Inflammatory macrophage treated with lipopolysaccharide for 1 hour (primary cell): ENCODE measurements at regions not wholly inside any gene's neighbourhood (a gene's known extent, or its start where the extent isn't known, plus 50 kb on each side); places are given as distances from the start of the nearest gene placed in this dataset.

ENCODE experiments used
- DNase-seq, 2 donors: peaks; one replicate each; pipeline ENCODE4 v3.0.0-alpha.2; 2020 to 2022

- no peak for DNase-seq
Observed at GRCh38 chr1:87685311-87686135, 356.8 kb downstream of the LMO4 start.

GRCh38 chr1:87686136-87686495, 357.4 kb downstream of the LMO4 start:
- no peak for DNase-seq

- DNase-seq: no peak
Observed at GRCh38 chr1:87686671-87687070, 358.0 kb downstream of the LMO4 start.

- no peak for DNase-seq
Observed at GRCh38 chr1:87688136-87688535, 359.5 kb downstream of the LMO4 start.

GRCh38 chr1:87689487-87689886, 360.8 kb downstream of the LMO4 start:
- no peak for DNase-seq

GRCh38 chr1:87696483-87696882, 367.8 kb downstream of the LMO4 start:
- DNase-seq: no peak

- DNase-seq: no peak
Observed at GRCh38 chr1:87702455-87702854, 373.8 kb downstream of the LMO4 start.

- DNase-seq: no peak
Observed at GRCh38 chr1:87705233-87705632, 376.6 kb downstream of the LMO4 start.

GRCh38 chr1:87706203-87706602, 377.5 kb downstream of the LMO4 start:
- DNase-seq: no peak

- DNase-seq: no peak
Observed at GRCh38 chr1:87706779-87707228, 378.1 kb downstream of the LMO4 start.

GRCh38 chr1:87707411-87707810, 378.7 kb downstream of the LMO4 start:
- no peak for DNase-seq

- no peak for DNase-seq
Observed at GRCh38 chr1:87712261-87713010, 383.8 kb downstream of the LMO4 start.

GRCh38 chr1:87714278-87714677, 385.6 kb downstream of the LMO4 start:
- no peak for DNase-seq

- no peak for DNase-seq
Observed at GRCh38 chr1:87715052-87715451, 386.4 kb downstream of the LMO4 start.

- no peak for DNase-seq
Observed at GRCh38 chr1:87715471-87715870, 386.8 kb downstream of the LMO4 start.

GRCh38 chr1:87717157-87717670, 388.5 kb downstream of the LMO4 start:
- no peak for DNase-seq

GRCh38 chr1:87718241-87718950, 389.7 kb downstream of the LMO4 start:
- no peak for DNase-seq

GRCh38 chr1:87719658-87720057, 391.0 kb downstream of the LMO4 start:
- DNase-seq: no peak

- DNase-seq: no peak
Observed at GRCh38 chr1:87720561-87720960, 391.9 kb downstream of the LMO4 start.

GRCh38 chr1:87723193-87723592, 394.5 kb downstream of the LMO4 start:
- no peak for DNase-seq

GRCh38 chr1:87728169-87728568, 399.5 kb downstream of the LMO4 start:
- no peak for DNase-seq

GRCh38 chr1:87730274-87731216, 401.9 kb downstream of the LMO4 start:
- DNase-seq: no peak
